WTC11 (cell line): ENCODE measurements at regions not wholly inside any gene's neighbourhood (a gene's known extent, or its start where the extent isn't known, plus 50 kb on each side); places are given as distances from the start of the nearest gene placed in this dataset.

ENCODE experiments used
- CTCF ChIP-seq: fragments of 200-600 bp; IDR thresholded peaks from 2 replicates; pipeline ENCODE4 v1.8.0; 2022; ENCODE audit warnings: antibody characterized with exemption
- SP1 ChIP-seq: sonication (generic); formaldehyde crosslinking; conservative IDR thresholded peaks from 2 replicates; pipeline ENCODE4 v1.8.1; 2022; ENCODE audit warnings: missing genetic modification reagents
- TCF7 ChIP-seq: sonication (generic); formaldehyde crosslinking; IDR thresholded peaks from 2 replicates; pipeline ENCODE4 v1.8.0; 2022; ENCODE audit warnings: mild to moderate bottlenecking, low read depth, missing genetic modification reagents, moderate library complexity

- no peak for TF ChIP-seq TCF7 (CRISPR knock-in tag)
- no peak for TF ChIP-seq SP1 (CRISPR knock-in tag)
- no peak for TF ChIP-seq CTCF
These were observed 97.2 kb upstream of the KITLG start for GRCh38 chr12:88677464-88677863.
